HG03521 (cell line): ENCODE measurements at regions not wholly inside any gene's neighbourhood (a gene's known extent, or its start where the extent isn't known, plus 50 kb on each side); places are given as distances from the start of the nearest gene placed in this dataset.
"Not testable (repeated sequence)": the region's sequence is repeated elsewhere in the genome, so short reads cannot be mapped to it uniquely, and the experiment has no call there.

Experiments
- ATAC-seq: cut with Tn5 transposase; IDR thresholded peaks from one replicate; pipeline ENCODE4 v1.9.1; 2021; ENCODE audit warnings: mild to moderate bottlenecking, moderate library complexity; ENCODE audit not compliant: unreplicated experiment

GRCh38 chr17:12195418-12195817 lies 174.7 kb downstream of the MAP2K4 start:
- ATAC-seq, result no peak

GRCh38 chr17:12201294-12201880 lies 180.7 kb downstream of the MAP2K4 start:
- ATAC-seq, result no peak

GRCh38 chr17:12209632-12210191 lies 189.0 kb downstream of the MAP2K4 start:
- ATAC-seq, result no peak

GRCh38 chr17:12220714-12221439 lies 200.2 kb downstream of the MAP2K4 start:
- ATAC-seq, result not testable (repeated sequence)

GRCh38 chr17:12222392-12222791 lies 201.7 kb downstream of the MAP2K4 start:
- ATAC-seq, result no peak

GRCh38 chr17:12227547-12227946 lies 206.9 kb downstream of the MAP2K4 start:
- ATAC-seq, result no peak

- ATAC-seq, result no peak
These were observed 208.7 kb downstream of the MAP2K4 start for GRCh38 chr17:12229335-12229734.

- no peak for ATAC-seq
These were observed 210.0 kb downstream of the MAP2K4 start for GRCh38 chr17:12230481-12231354.

GRCh38 chr17:12231355-12231682 lies 210.6 kb downstream of the MAP2K4 start:
- ATAC-seq, result no peak

- ATAC-seq, result not testable (repeated sequence)
These were observed 218.3 kb downstream of the MAP2K4 start for GRCh38 chr17:12239021-12239420.

- ATAC-seq, result no peak
These were observed 221.8 kb downstream of the MAP2K4 start for GRCh38 chr17:12242345-12242954.

GRCh38 chr17:12247761-12248160 lies 227.1 kb downstream of the MAP2K4 start:
- ATAC-seq, result no peak

- no peak for ATAC-seq
These were observed 230.3 kb downstream of the MAP2K4 start for GRCh38 chr17:12250973-12251372.

GRCh38 chr17:12252462-12252861 lies 231.8 kb downstream of the MAP2K4 start:
- ATAC-seq, result no peak

GRCh38 chr17:12254460-12254859 lies 233.8 kb downstream of the MAP2K4 start:
- no peak for ATAC-seq

GRCh38 chr17:12256380-12256995 lies 235.8 kb downstream of the MAP2K4 start:
- ATAC-seq, result no peak

GRCh38 chr17:12257176-12257575 lies 236.5 kb downstream of the MAP2K4 start:
- ATAC-seq, result no peak

GRCh38 chr17:12261354-12261753 lies 240.7 kb downstream of the MAP2K4 start:
- no peak for ATAC-seq

GRCh38 chr17:12269751-12270150 lies 249.1 kb downstream of the MAP2K4 start:
- no peak for ATAC-seq

- ATAC-seq, result no peak
These were observed 257.1 kb downstream of the MAP2K4 start for GRCh38 chr17:12277827-12278226.

- ATAC-seq, result no peak
These were observed 261.4 kb downstream of the MAP2K4 start for GRCh38 chr17:12282056-12282455.
